A549 (cell line): ENCODE measurements at regions not wholly inside any gene's neighbourhood (a gene's known extent, or its start where the extent isn't known, plus 50 kb on each side); places are given as distances from the start of the nearest gene placed in this dataset.

Experiments used
- CBX2 ChIP-seq: fragments of 200-600 bp; sonication (generic); IDR thresholded peaks from 2 replicates; pipeline ENCODE4 v1.6.1; 2016; ENCODE audit warnings: low read depth, mild to moderate bottlenecking, borderline replicate concordance
- CEBPB ChIP-seq, 2 experiments: fragments of >200 bp in 1 of 2; sonication (Bioruptor Twin) in 1 of 2; formaldehyde crosslinking in 1 of 2; IDR thresholded peaks; 2 replicates each; pipeline ENCODE4 v1.6.1; 2012 to 2016
- CHD2 ChIP-seq: fragments of 150-350 bp; IDR thresholded peaks from 2 replicates; pipeline ENCODE4 v1.6.1; 2014; ENCODE audit warnings: low read length; ENCODE audit not compliant: partially characterized antibody
- CTCF ChIP-seq: fragments of >200 bp; sonication (Bioruptor Twin); formaldehyde crosslinking; IDR thresholded peaks from 3 replicates; pipeline ENCODE4 v1.5.1; 2016
- EP300 ChIP-seq, 2 experiments: fragments of >200 bp; sonication (Bioruptor Twin); formaldehyde crosslinking; IDR thresholded peaks; 2 replicates in 1 of 2; 3 replicates in 1 of 2; pipeline ENCODE4 v1.6.1; 2016 to 2017
- NFE2L2 ChIP-seq: fragments of 150-350 bp; conservative IDR thresholded peaks from 2 replicates; pipeline ENCODE4 v1.6.1; 2014; ENCODE audit warnings: low read length
- POLR2A ChIP-seq: IDR thresholded peaks from 2 replicates; pipeline ENCODE4 v1.6.1; 2012; ENCODE audit warnings: mild to moderate bottlenecking, low read length
- RAD21 ChIP-seq, 2 experiments: fragments of >200 bp in 1 of 2; sonication (Bioruptor Twin) in 1 of 2; formaldehyde crosslinking in 1 of 2; IDR thresholded peaks in 1 of 2; conservative IDR thresholded peaks in 1 of 2; 2 replicates in 1 of 2; 3 replicates in 1 of 2; pipeline ENCODE4 v1.6.1; 2012 to 2018; ENCODE audit warnings: inconsistent platforms in 1 of 2
- RFX5 ChIP-seq: fragments of 450-650 bp; IDR thresholded peaks from 2 replicates; pipeline ENCODE4 v1.7.1; 2014; ENCODE audit warnings: antibody characterized with exemption, mild to moderate bottlenecking, moderate library complexity
- ZSCAN20 ChIP-seq: fragments of 250-450 bp; sonication (Bioruptor Pico); IDR thresholded peaks from 2 replicates; pipeline ENCODE4 v1.8.0; 2022; ENCODE audit warnings: mild to moderate bottlenecking, moderate library complexity

GRCh38 chr5:99453196-99453595 lies 524.4 kb upstream of the CHD1 start:
- TF ChIP-seq ZSCAN20 (CRISPR knock-in tag) (no peak), POLR2A (no peak), CTCF (no peak), NFE2L2 (no peak), CEBPB (IDR thresholded peaks at IDR 0.05) (no peak), EP300 (IDR thresholded peaks at IDR 0.05) (no peak), RAD21 (conservative IDR thresholded peaks at IDR 0.05 in 1 of 2, IDR thresholded peaks at IDR 0.05 in 1 of 2) (no peak), RFX5 (no peak), CBX2 (no peak), CHD2 (no peak)
